Mesenchymal stem cell (in vitro differentiated cells and primary cell): ENCODE measurements at regions not wholly inside any gene's neighbourhood (a gene's known extent, or its start where the extent isn't known, plus 50 kb on each side); places are given as distances from the start of the nearest gene placed in this dataset.

Experiments used
- DNase-seq: peaks from one replicate; pipeline ENCODE4 v3.0.0-alpha.2; 2013
- H2AFZ ChIP-seq: one replicate; pipeline ENCODE4 v1.6.1; 2013; ENCODE audit warnings: low read depth, mild to moderate bottlenecking, control low read depth, inconsistent platforms, low read length, moderate library complexity
- H2AK5ac ChIP-seq: 2 replicates; pipeline ENCODE4 v1.6.1; 2013; ENCODE audit warnings: low read length, moderate library complexity, mild to moderate bottlenecking, inconsistent platforms; ENCODE audit not compliant: severe bottlenecking
- H2BK120ac ChIP-seq: one replicate; pipeline ENCODE4 v1.6.1; 2013; ENCODE audit warnings: low read depth, mild to moderate bottlenecking, inconsistent platforms, low read length, moderate library complexity
- H2BK12ac ChIP-seq, 2 experiments: one replicate each; pipeline ENCODE4 v1.6.1; 2013; ENCODE audit warnings: inconsistent platforms in 2 of 2, low read length in 2 of 2, mild to moderate bottlenecking in 2 of 2, moderate library complexity in 2 of 2, control low read depth in 1 of 2
- H2BK15ac ChIP-seq: one replicate; pipeline ENCODE4 v1.6.1; 2013; ENCODE audit warnings: mild to moderate bottlenecking, low read depth, inconsistent platforms; ENCODE audit not compliant: poor library complexity, severe bottlenecking
- H2BK5ac ChIP-seq: 2 replicates; pipeline ENCODE4 v1.6.1; 2013; ENCODE audit warnings: low read depth, mild to moderate bottlenecking, low read length, control low read depth, inconsistent platforms; ENCODE audit not compliant: poor library complexity, severe bottlenecking
- H3K14ac ChIP-seq, 2 experiments: one replicate each; pipeline ENCODE4 v1.6.1; 2013; ENCODE audit warnings: inconsistent platforms in 2 of 2, low read length in 2 of 2, control low read depth in 1 of 2, mild to moderate bottlenecking in 1 of 2, moderate library complexity in 1 of 2
- H3K18ac ChIP-seq, 2 experiments: one replicate each; pipeline ENCODE4 v1.6.1; 2013; ENCODE audit warnings: inconsistent platforms in 2 of 2, low read length in 2 of 2, control low read depth in 1 of 2, low read depth in 1 of 2, mild to moderate bottlenecking in 1 of 2
- H3K23ac ChIP-seq, 2 experiments: one replicate each; pipeline ENCODE4 v1.6.1; 2013; ENCODE audit warnings: inconsistent platforms in 2 of 2, low read length in 2 of 2, mild to moderate bottlenecking in 2 of 2, moderate library complexity in 2 of 2, control low read depth in 1 of 2
- H3K27ac ChIP-seq: 2 replicates; pipeline ENCODE4 v1.5.1; 2013; ENCODE audit warnings: mild to moderate bottlenecking, moderate library complexity, low read length, control low read depth, inconsistent platforms; ENCODE audit not compliant: poor library complexity, severe bottlenecking
- H3K27me3 ChIP-seq, 2 experiments: 2 replicates each; pipeline versions ENCODE4 v1.6.1 to v1.7.0; 2013; ENCODE audit warnings: low read length in 2 of 2, mild to moderate bottlenecking in 2 of 2, moderate library complexity in 2 of 2, control low read depth in 1 of 2, inconsistent platforms in 1 of 2; ENCODE audit not compliant: control insufficient read depth in 1 of 2, insufficient read depth in 1 of 2
- H3K36me3 ChIP-seq, 2 experiments: 2 replicates each; pipeline versions ENCODE4 v1.6.1 to v1.7.0; 2013; ENCODE audit warnings: low read length in 2 of 2, control low read depth in 1 of 2, inconsistent platforms in 1 of 2, low read depth in 1 of 2, mild to moderate bottlenecking in 1 of 2; ENCODE audit not compliant: insufficient read depth in 2 of 2, control insufficient read depth in 1 of 2
- H3K4ac ChIP-seq, 2 experiments: one replicate each; pipeline ENCODE4 v1.6.1; 2013; ENCODE audit warnings: inconsistent platforms in 2 of 2, low read length in 2 of 2, mild to moderate bottlenecking in 2 of 2, moderate library complexity in 2 of 2, control low read depth in 1 of 2, low read depth in 1 of 2
- H3K4me1 ChIP-seq: 2 replicates; pipeline ENCODE4 v1.6.1; 2013; ENCODE audit warnings: low read depth, low read length, control low read depth; ENCODE audit not compliant: control insufficient read depth, insufficient read depth
- H3K4me2 ChIP-seq: 2 replicates; pipeline ENCODE4 v1.6.1; 2013; ENCODE audit warnings: low read length, mild to moderate bottlenecking, inconsistent platforms; ENCODE audit not compliant: poor library complexity, severe bottlenecking
- H3K4me3 ChIP-seq, 2 experiments: 2 replicates each; pipeline versions ENCODE4 v1.5.1 to v1.7.0; 2013; ENCODE audit warnings: low read length in 2 of 2, mild to moderate bottlenecking in 2 of 2, control low read depth in 1 of 2, low read depth in 1 of 2; ENCODE audit not compliant: insufficient read depth in 1 of 2
- H3K79me1 ChIP-seq: replicated peaks from 2 replicates; pipeline ENCODE4 v1.6.1; 2013; ENCODE audit warnings: mild to moderate bottlenecking, control low read depth, low read length, inconsistent platforms; ENCODE audit not compliant: poor library complexity, severe bottlenecking
- H3K9ac ChIP-seq: 2 replicates; pipeline ENCODE4 v1.7.0; 2013; ENCODE audit warnings: mild to moderate bottlenecking, low read length, moderate library complexity
- H3K9me3 ChIP-seq: 2 replicates; pipeline ENCODE4 v1.7.0; 2013; ENCODE audit warnings: mild to moderate bottlenecking, low read length; ENCODE audit not compliant: control insufficient read depth
- H4K8ac ChIP-seq: one replicate; pipeline ENCODE4 v1.6.1; 2013; ENCODE audit warnings: inconsistent platforms, mild to moderate bottlenecking, low read length, moderate library complexity
- H4K91ac ChIP-seq: one replicate; pipeline ENCODE4 v1.6.1; 2013; ENCODE audit warnings: mild to moderate bottlenecking, low read length, inconsistent platforms
- WGBS: methylation state at CpG from one replicate; pipeline ENCODE4 v1.1.7; 2013; ENCODE audit warnings: mixed read lengths; 5-methylcytosine and 5-hydroxymethylcytosine counted together

DNA sequence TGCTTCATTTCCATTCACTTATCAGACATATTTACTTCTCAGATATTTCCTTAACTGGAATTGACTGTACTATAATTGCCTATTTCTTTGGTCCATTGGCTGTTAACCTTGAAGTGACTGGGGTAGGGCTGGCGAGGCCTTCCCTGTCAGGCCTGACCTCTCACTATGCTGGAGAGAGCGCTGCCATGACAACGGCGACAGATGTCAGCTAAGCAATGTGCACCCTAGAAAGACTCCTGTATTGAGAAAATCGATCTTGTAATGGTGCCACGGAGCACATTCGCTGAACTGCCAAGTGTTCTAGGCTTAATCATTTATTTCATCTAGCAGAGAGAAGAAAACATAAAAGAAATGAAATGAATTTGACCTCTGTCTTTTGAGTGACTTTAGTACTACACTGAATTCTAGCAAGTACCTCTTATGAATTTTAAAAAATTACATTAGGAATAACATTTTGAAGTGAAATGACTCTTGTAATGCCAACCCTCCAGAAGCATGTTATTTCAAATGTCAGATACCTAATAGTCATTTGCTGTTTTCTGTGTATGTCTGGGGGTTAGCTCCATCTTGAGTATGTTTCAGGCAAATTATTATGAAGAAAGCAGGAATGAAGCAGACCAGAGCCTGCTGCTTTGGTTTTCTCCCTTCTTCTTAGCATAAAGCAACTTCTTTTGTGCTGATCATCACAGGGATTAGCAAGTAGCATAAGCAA is 148.0 kb downstream of the SNX10 start:
- Histone ChIP-seq H3K23ac (no peak overlapping the region), H3K14ac (no peak overlapping the region), H2BK15ac (no peak overlapping the region), H3K4me3 (no peak overlapping the region), H3K4ac (no peak overlapping the region), H4K8ac (no peak overlapping the region), H3K9me3 (no peaks in the 10 kb centered on the region), H2BK5ac (no peak overlapping the region), H3K36me3 (no peaks in the 10 kb centered on the region), H2AK5ac (no peak overlapping the region), H3K4me1 (no peaks in the 10 kb centered on the region), H2BK120ac (no peak overlapping the region), H3K18ac (no peak overlapping the region), H2BK12ac (no peak overlapping the region), H4K91ac (no peak overlapping the region), H2AFZ (no peak overlapping the region), H3K27me3 (no peaks in the 10 kb centered on the region), H3K9ac (no peak overlapping the region), H3K4me2 (no peak overlapping the region), H3K27ac (no peak overlapping the region), H3K79me1 (no peaks in the 10 kb centered on the region)
- WGBS, result 92% methylated on average over 7 of the region's 7 CpGs
- no peak for DNase-seq

DNA sequence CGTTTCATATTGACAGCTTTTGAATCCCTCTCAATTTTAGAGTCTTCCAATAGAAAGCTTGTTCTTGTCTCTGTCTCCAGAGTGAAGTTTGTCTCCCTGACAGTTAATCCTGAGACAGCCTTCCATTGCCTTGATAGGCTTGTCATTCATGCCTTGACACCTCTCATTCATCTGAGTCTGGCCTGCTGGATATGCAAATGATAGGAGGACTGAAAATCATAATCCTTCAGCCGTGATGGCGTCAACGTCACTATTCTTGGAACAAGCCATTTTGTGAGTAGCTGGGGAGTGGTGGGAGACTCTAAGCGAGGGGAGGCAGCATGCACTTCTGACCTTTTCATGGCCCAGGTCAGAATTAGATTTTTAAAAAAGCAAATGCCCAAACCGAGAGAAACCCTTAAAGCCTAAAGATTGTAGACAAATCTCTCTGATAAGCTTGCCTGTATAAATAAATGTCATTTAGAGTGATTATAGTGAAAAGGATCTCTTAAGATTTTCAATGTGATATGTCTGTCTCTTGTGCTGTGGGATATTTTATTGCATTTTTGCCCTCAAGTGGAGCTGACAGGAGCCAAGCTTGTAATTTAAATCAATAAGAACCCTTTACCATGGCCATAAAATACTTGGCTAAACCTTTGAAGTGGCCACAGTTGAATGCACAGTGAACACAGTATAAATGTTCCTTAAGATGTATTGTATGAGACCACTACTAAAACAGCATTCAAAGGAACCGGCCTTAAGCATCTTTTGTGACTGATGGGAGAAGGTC is 148.8 kb downstream of the SNX10 start:
- Histone ChIP-seq H3K23ac (no peak overlapping the region), H2AFZ (no peak overlapping the region), H3K27me3 (no peaks in the 10 kb centered on the region), H3K4me1 (no peaks in the 10 kb centered on the region), H2BK15ac (no peak overlapping the region), H2BK5ac (no peak overlapping the region), H3K4me2 (no peak overlapping the region), H2BK120ac (no peak overlapping the region), H3K4me3 (no peak overlapping the region), H3K9me3 (no peaks in the 10 kb centered on the region), H3K18ac (no peak overlapping the region), H3K27ac (no peak overlapping the region), H3K14ac (no peak overlapping the region), H2BK12ac (no peak overlapping the region), H3K4ac (no peak overlapping the region), H4K91ac (no peak overlapping the region), H2AK5ac (no peak overlapping the region), H4K8ac (no peak overlapping the region), H3K36me3 (no peaks in the 10 kb centered on the region), H3K9ac (no peak overlapping the region), H3K79me1 (no peaks in the 10 kb centered on the region)
- DNase-seq, result no peak
- WGBS, result 65% methylated on average over 6 of the region's 7 CpGs

DNA sequence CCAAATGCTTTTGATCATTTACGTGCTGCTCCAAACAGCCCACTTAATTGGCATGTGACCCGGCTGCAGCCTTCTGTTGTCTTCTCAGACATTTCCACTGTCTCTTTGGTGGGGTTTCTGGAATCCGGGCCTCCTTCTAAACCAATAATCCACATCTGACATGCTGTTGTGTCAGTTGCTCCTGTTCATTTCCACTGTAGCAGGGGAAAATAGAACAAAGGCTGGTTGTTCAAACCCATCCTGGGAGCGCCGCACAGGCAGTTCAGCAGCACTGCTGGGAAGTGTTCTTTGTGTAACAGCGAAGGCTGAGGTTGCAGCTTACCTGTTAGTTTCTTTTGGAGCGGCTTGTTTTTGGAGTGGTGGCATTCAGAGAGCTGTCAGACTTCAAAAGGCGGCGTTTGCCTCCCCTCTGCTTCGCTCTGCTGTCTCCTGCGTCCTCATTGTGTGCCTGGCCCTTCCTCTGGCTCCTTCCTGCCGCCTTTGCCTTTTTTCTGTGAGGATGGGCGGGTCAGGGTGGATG is 149.4 kb downstream of the SNX10 start:
- no peaks in the 10 kb centered on the region for H3K9me3 ChIP-seq
- H2BK120ac ChIP-seq, result no peak overlapping the region
- H2BK5ac ChIP-seq, result no peak overlapping the region
- no peak overlapping the region for H2AFZ ChIP-seq
- H3K4me3 ChIP-seq, result no peak overlapping the region
- no peak overlapping the region for H3K18ac ChIP-seq
- H3K79me1 ChIP-seq, result no peaks in the 10 kb centered on the region
- no peak overlapping the region for H3K4ac ChIP-seq
- no peak overlapping the region for H3K14ac ChIP-seq
- H4K91ac ChIP-seq, result no peak overlapping the region
- no peak overlapping the region for H3K27ac ChIP-seq
- no peak overlapping the region for H2AK5ac ChIP-seq
- no peak overlapping the region for H4K8ac ChIP-seq
- no peak overlapping the region for H2BK12ac ChIP-seq
- H3K36me3 ChIP-seq, result no peaks in the 10 kb centered on the region
- H3K23ac ChIP-seq, result no peak overlapping the region
- H3K27me3 ChIP-seq, result no peaks in the 10 kb centered on the region
- 54% methylated on average over 9 of the region's 13 CpGs for WGBS
- H3K4me1 ChIP-seq, result no peaks in the 10 kb centered on the region
- no peak overlapping the region for H2BK15ac ChIP-seq
- no peak for DNase-seq
- no peak overlapping the region for H3K9ac ChIP-seq
- H3K4me2 ChIP-seq, result no peak overlapping the region

DNA sequence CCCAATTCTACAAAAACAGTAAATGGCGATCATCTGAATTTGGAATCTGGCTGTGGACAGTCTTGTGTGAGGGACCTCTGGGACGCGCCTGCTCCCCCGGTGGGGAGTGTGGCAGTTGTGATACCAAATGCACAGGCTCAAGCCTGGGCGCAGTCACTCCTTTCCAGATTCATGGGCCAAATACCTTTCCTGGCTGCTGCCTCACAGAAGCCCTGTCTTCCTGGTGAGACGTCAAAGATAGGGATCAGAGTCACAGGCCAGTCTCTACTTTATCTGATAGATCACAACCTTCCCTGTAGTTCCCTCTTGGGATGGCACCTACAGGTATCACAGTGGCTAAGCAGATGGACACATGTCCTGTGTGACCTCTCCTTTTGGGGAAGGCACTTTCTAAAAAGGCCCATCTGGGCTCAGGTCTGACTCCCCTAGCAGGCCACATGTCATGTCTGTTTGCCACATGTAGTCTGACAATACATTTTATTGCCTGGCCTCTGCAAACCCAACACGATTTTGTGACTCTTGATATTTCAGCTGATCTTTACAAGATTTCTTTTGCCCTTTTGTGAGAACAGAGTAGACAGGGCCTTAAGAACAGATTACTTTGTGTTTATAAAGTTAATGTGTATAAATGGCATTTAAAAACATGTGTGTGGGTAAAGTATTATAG is 150.1 kb downstream of the SNX10 start:
- Histone ChIP-seq H2AK5ac (no peak overlapping the region), H4K91ac (no peak overlapping the region), H3K23ac (no peak overlapping the region)

More for the DNA sequence above, 150.1 kb downstream of the SNX10 start:
- no peak overlapping the region for H2BK15ac ChIP-seq
- H3K4ac ChIP-seq, result no peak overlapping the region
- H3K4me3 ChIP-seq, result no peak overlapping the region
- H3K9me3 ChIP-seq, result no peaks in the 10 kb centered on the region
- no peak overlapping the region for H3K14ac ChIP-seq
- no peak overlapping the region for H2AFZ ChIP-seq
- no peaks in the 10 kb centered on the region for H3K4me1 ChIP-seq
- H3K36me3 ChIP-seq, result no peaks in the 10 kb centered on the region
- DNase-seq, result no peak
- no peak overlapping the region for H3K18ac ChIP-seq
- H3K27me3 ChIP-seq, result no peaks in the 10 kb centered on the region
- H4K8ac ChIP-seq, result no peak overlapping the region
- H2BK5ac ChIP-seq, result no peak overlapping the region
- WGBS, result 70% methylated on average over 7 of the region's 7 CpGs
- no peak overlapping the region for H3K4me2 ChIP-seq
- no peak overlapping the region for H2BK12ac ChIP-seq
- no peak overlapping the region for H3K27ac ChIP-seq
- no peaks in the 10 kb centered on the region for H3K79me1 ChIP-seq
- no peak overlapping the region for H2BK120ac ChIP-seq
- H3K9ac ChIP-seq, result no peak overlapping the region
